CD14-positive monocyte (primary cell): ENCODE measurements at regions not wholly inside any gene's neighbourhood (a gene's known extent, or its start where the extent isn't known, plus 50 kb on each side); places are given as distances from the start of the nearest gene placed in this dataset.
"Not testable (repeated sequence)": the region's sequence is repeated elsewhere in the genome, so short reads cannot be mapped to it uniquely, and the experiment has no call there.

Experiments used
- DNase-seq, 3 donors: peaks; one replicate each; pipeline ENCODE4 v3.0.0-alpha.2; 2011 to 2022
- H2AFZ ChIP-seq: 2 replicates; pipeline ENCODE4 v1.6.0; 2012; ENCODE audit warnings: mild to moderate bottlenecking, low read depth, low read length, inconsistent platforms; ENCODE audit not compliant: insufficient read depth, poor library complexity, severe bottlenecking
- H3K27ac ChIP-seq, 2 donors: 1 replicate in 1 of 2; 2 replicates in 1 of 2; pipeline ENCODE4 v1.5.1; 2012 to 2013; ENCODE audit warnings: low read length in 2 of 2, control low read depth in 1 of 2, inconsistent platforms in 1 of 2, low read depth in 1 of 2, mild to moderate bottlenecking in 1 of 2
- H3K27me3 ChIP-seq, 2 donors: one replicate each; pipeline versions ENCODE4 v1.6.0 to v1.6.1; 2011 to 2013; ENCODE audit warnings: low read length in 2 of 2; ENCODE audit not compliant: control insufficient read depth in 2 of 2, insufficient read depth in 2 of 2
- H3K36me3 ChIP-seq, 2 donors: replicated peaks in 1 of 2; 1 replicate in 1 of 2; 2 replicates in 1 of 2; pipeline versions ENCODE4 v1.5.1 to v1.6.1; 2012 to 2013; ENCODE audit warnings: low read length in 2 of 2, control low read depth in 1 of 2, inconsistent platforms in 1 of 2, mild to moderate bottlenecking in 1 of 2; ENCODE audit not compliant: insufficient read depth in 2 of 2, control insufficient read depth in 1 of 2
- H3K4me1 ChIP-seq, 2 donors: 1 replicate in 1 of 2; 2 replicates in 1 of 2; pipeline versions ENCODE4 v1.5.1 to v1.6.1; 2012 to 2013; ENCODE audit warnings: low read length in 2 of 2, control low read depth in 1 of 2, inconsistent platforms in 1 of 2, mild to moderate bottlenecking in 1 of 2, moderate library complexity in 1 of 2; ENCODE audit not compliant: insufficient read depth in 2 of 2, control insufficient read depth in 1 of 2
- H3K4me2 ChIP-seq: replicated peaks from 2 replicates; pipeline ENCODE3; 2012; ENCODE audit warnings: low read length, moderate library complexity, mild to moderate bottlenecking; ENCODE audit not compliant: poor library complexity, severe bottlenecking; ENCODE audit errors: extremely low read depth
- H3K4me3 ChIP-seq, 3 experiments: fragments of 200-600 bp in 1 of 3; sonication (generic) in 1 of 3; replicated peaks in 1 of 3; 1 replicate in 2 of 3; 2 replicates in 1 of 3; pipeline ENCODE4 v1.5.1; 2011 to 2013; ENCODE audit warnings: low read length in 3 of 3, mild to moderate bottlenecking in 3 of 3, control low read depth in 2 of 3, low read depth in 2 of 3, inconsistent platforms in 1 of 3, moderate library complexity in 1 of 3
- H3K79me2 ChIP-seq: 2 replicates; pipeline ENCODE4 v1.6.0; 2012; ENCODE audit warnings: mild to moderate bottlenecking, control low read depth, inconsistent platforms, low read length, moderate library complexity; ENCODE audit not compliant: insufficient read depth
- H3K9ac ChIP-seq: 2 replicates; pipeline ENCODE4 v1.6.0; 2017; ENCODE audit warnings: low read length, mild to moderate bottlenecking; ENCODE audit not compliant: insufficient read depth, poor library complexity, severe bottlenecking
- H3K9me3 ChIP-seq, 2 donors: replicated peaks in 1 of 2; 1 replicate in 1 of 2; 2 replicates in 1 of 2; pipeline versions ENCODE4 v1.5.1 to v1.6.1; 2012 to 2013; ENCODE audit warnings: low read length in 2 of 2, control low read depth in 1 of 2; ENCODE audit not compliant: control insufficient read depth in 1 of 2, insufficient read depth in 1 of 2
- H4K20me1 ChIP-seq: 2 replicates; pipeline ENCODE4 v1.6.0; 2012; ENCODE audit warnings: mild to moderate bottlenecking, low read length, control low read depth, moderate library complexity; ENCODE audit not compliant: insufficient read depth
- H3K27ac Mint-ChIP-seq, 7 donors: one replicate each; pipeline ENCODE4 v1.8.0; 2020; ENCODE audit warnings: mild to moderate bottlenecking in 7 of 7, mixed read lengths in 7 of 7, moderate library complexity in 6 of 7, inconsistent platforms in 2 of 7
- H3K27me3 Mint-ChIP-seq, 3 donors: one replicate each; pipeline ENCODE4 v1.8.0; 2021 to 2022; ENCODE audit warnings: low read depth in 3 of 3, mild to moderate bottlenecking in 3 of 3, mixed read lengths in 3 of 3, moderate library complexity in 3 of 3, inconsistent platforms in 1 of 3
- H3K36me3 Mint-ChIP-seq, 2 donors: one replicate each; pipeline ENCODE4 v1.8.0; 2020; ENCODE audit warnings: mixed read lengths in 2 of 2, inconsistent platforms in 1 of 2, mild to moderate bottlenecking in 1 of 2
- H3K4me1 Mint-ChIP-seq: one replicate; pipeline ENCODE4 v1.8.0; 2020; ENCODE audit warnings: mild to moderate bottlenecking, mixed read lengths
- H3K4me3 Mint-ChIP-seq, 2 donors: one replicate each; pipeline ENCODE4 v1.8.0; 2020; ENCODE audit warnings: mild to moderate bottlenecking in 2 of 2, mixed read lengths in 2 of 2, moderate library complexity in 1 of 2
- H3K9me3 Mint-ChIP-seq, 7 donors: one replicate each; pipeline ENCODE4 v1.8.0; 2020 to 2022; ENCODE audit warnings: mixed read lengths in 7 of 7, mild to moderate bottlenecking in 6 of 7, moderate library complexity in 6 of 7, inconsistent platforms in 2 of 7
- CTCF ChIP-seq: fragments of 200-600 bp; IDR thresholded peaks from one replicate; pipeline ENCODE4 v1.8.0; 2022; ENCODE audit warnings: antibody characterized with exemption, mild to moderate bottlenecking
- WGBS: methylation state at CpG from one replicate; pipeline ENCODE4 v1.1.5; 2013; ENCODE audit warnings: missing lambda C conversion rate; ENCODE audit not compliant: insufficient coverage; 5-methylcytosine and 5-hydroxymethylcytosine counted together
- intact Hi-C, 2 donors: fragments of 100-400 bp; cut with micrococcal nuclease; formaldehyde crosslinking; loops; one replicate each; pipeline versions ENCODE4 v1.15.0 to v1.15.1; 2023

- H3K27ac Mint-ChIP-seq, result peak overlapping the region in 1 of 7 donors; percentile 52
These were observed 629.3 kb upstream of the ST8SIA4 start for GRCh38 chr5:101532430-101532829.

GRCh38 chr5:101531026-101531425, 627.9 kb upstream of the ST8SIA4 start:
- Histone ChIP-seq H3K4me3 (no peak overlapping the region), H3K27ac (no peak overlapping the region), H3K79me2 (no peaks in the 10 kb centered on the region), H3K27me3 (no peaks in the 10 kb centered on the region), H3K36me3 (no peaks in the 10 kb centered on the region), H3K9ac (no peak overlapping the region), H3K4me2 (no peak overlapping the region), H3K9me3 (peaks cover 14% of the 10 kb centered on the region in 2 donors), H3K4me1 (no peaks in the 10 kb centered on the region), H4K20me1 (no peaks in the 10 kb centered on the region), H2AFZ (no peak overlapping the region)
- peaks cover 0 to 1% (median 0%) of the 10 kb centered on the region in 3 donors for H3K27me3 Mint-ChIP-seq
- intact Hi-C loops, result no loop called here
- peak; percentile 13 to 69 (median 39) for DNase-seq
- TF ChIP-seq CTCF, result no peak
- H3K4me1 Mint-ChIP-seq, result peaks cover 4% of the 10 kb centered on the region
- H3K36me3 Mint-ChIP-seq, result peaks cover 0 to 3% of the 10 kb centered on the region in 2 donors
- WGBS, result no CpG with 5 or more reads among the region's 3 CpGs
- peak overlapping the region in 3 of 7 donors; percentile 27 to 30 (median 28) for H3K27ac Mint-ChIP-seq
- H3K9me3 Mint-ChIP-seq, result peaks cover 33 to 53% (median 45%) of the 10 kb centered on the region in 7 donors
- no peak overlapping the region for H3K4me3 Mint-ChIP-seq

More at GRCh38 chr5:101532430-101532829, 629.3 kb upstream of the ST8SIA4 start:
- no peak overlapping the region for H2AFZ ChIP-seq
- no peak overlapping the region for H3K27ac ChIP-seq
- DNase-seq, result peak in 1 of 3 donors; percentile 4
- H3K9me3 ChIP-seq, result peaks cover 14 to 15% of the 10 kb centered on the region in 2 donors
- H3K27me3 ChIP-seq, result no peaks in the 10 kb centered on the region
- no peak overlapping the region for H3K4me3 ChIP-seq
- TF ChIP-seq CTCF, result no peak
- no peak overlapping the region for H3K4me2 ChIP-seq
- Mint-ChIP-seq H3K4me3 (no peak overlapping the region), H3K27me3 (peaks cover 0 to 3% (median 0%) of the 10 kb centered on the region in 3 donors), H3K36me3 (peaks cover 0 to 3% of the 10 kb centered on the region in 2 donors), H3K4me1 (peaks cover 4% of the 10 kb centered on the region), H3K9me3 (peaks cover 33 to 47% (median 36%) of the 10 kb centered on the region in 7 donors)
- H3K9ac ChIP-seq, result no peak overlapping the region
- no peaks in the 10 kb centered on the region for H4K20me1 ChIP-seq
- 50% methylated on average over 1 of the region's 2 CpGs for WGBS
- no peaks in the 10 kb centered on the region for H3K36me3 ChIP-seq
- H3K4me1 ChIP-seq, result no peaks in the 10 kb centered on the region
- no peaks in the 10 kb centered on the region for H3K79me2 ChIP-seq
- intact Hi-C loops, result no loop called here

- H3K4me1 Mint-ChIP-seq, H3K27me3 Mint-ChIP-seq, DNase-seq, H3K27ac ChIP-seq, H3K27ac Mint-ChIP-seq, H3K4me2 ChIP-seq, intact Hi-C loops, H3K36me3 ChIP-seq, H3K36me3 Mint-ChIP-seq, H2AFZ ChIP-seq, H3K4me1 ChIP-seq, H3K79me2 ChIP-seq, H3K9ac ChIP-seq, H3K4me3 Mint-ChIP-seq, H3K4me3 ChIP-seq, H3K27me3 ChIP-seq, H4K20me1 ChIP-seq: not testable (repeated sequence)
- peaks cover 14% of the 10 kb centered on the region in 2 donors for H3K9me3 ChIP-seq
- 91% methylated on average over 5 of the region's 8 CpGs for WGBS
- H3K9me3 Mint-ChIP-seq, result peaks cover 32 to 58% (median 46%) of the 10 kb centered on the region in 7 donors
These were observed 626.0 kb upstream of the ST8SIA4 start for GRCh38 chr5:101529094-101529493.
